ENCODE measurements at regions not wholly inside any gene's neighbourhood (a gene's known extent, or its start where the extent isn't known, plus 50 kb on each side); places are given as distances from the start of the nearest gene placed in this dataset.

DNA sequence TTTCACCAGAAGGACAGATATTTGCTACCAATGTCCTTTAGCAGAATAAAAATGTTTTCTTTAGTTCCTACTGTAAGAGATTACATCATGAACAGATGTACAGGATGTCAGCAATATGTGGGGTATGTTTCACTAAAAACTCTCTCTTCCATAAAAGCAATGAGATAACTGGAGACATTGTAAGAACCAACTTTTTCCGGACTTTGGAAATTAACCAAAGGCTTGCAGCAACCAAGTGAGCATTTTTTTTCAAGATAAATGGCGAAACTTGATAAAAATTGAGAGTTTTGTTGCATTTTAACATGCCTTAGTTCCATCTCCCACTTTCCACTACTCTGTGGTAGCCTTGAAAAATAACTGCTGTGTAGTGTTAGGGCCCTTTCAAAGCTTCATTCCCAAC, 429.8 kb upstream of the CDH2 start:
- TF ChIP-seq, protein P1, sequence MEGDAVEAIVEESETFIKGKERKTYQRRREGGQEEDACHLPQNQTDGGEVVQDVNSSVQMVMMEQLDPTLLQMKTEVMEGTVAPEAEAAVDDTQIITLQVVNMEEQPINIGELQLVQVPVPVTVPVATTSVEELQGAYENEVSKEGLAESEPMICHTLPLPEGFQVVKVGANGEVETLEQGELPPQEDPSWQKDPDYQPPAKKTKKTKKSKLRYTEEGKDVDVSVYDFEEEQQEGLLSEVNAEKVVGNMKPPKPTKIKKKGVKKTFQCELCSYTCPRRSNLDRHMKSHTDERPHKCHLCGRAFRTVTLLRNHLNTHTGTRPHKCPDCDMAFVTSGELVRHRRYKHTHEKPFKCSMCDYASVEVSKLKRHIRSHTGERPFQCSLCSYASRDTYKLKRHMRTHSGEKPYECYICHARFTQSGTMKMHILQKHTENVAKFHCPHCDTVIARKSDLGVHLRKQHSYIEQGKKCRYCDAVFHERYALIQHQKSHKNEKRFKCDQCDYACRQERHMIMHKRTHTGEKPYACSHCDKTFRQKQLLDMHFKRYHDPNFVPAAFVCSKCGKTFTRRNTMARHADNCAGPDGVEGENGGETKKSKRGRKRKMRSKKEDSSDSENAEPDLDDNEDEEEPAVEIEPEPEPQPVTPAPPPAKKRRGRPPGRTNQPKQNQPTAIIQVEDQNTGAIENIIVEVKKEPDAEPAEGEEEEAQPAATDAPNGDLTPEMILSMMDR (IDR thresholded peaks at IDR 0.05; ENCODE audit: low read depth, low read length, poor library complexity, severe bottlenecking), result no peak
- TF ChIP-seq EZH2phosphoT487 (IDR thresholded peaks at IDR 0.05; ENCODE audit: borderline replicate concordance, low read length), result no peak

All from DOHH2 (cell line).